K562 (cell line): ENCODE measurements at regions not wholly inside any gene's neighbourhood (a gene's known extent, or its start where the extent isn't known, plus 50 kb on each side); places are given as distances from the start of the nearest gene placed in this dataset.

Source experiments
- REST ChIP-seq, 2 experiments: fragments of 450-650 bp; formaldehyde crosslinking in 1 of 2; IDR thresholded peaks; 2 replicates each; pipeline versions ENCODE4 v1.4.0 to v1.6.1; 2014 to 2020; ENCODE audit warnings: mild to moderate bottlenecking in 2 of 2, borderline replicate concordance in 1 of 2, low read depth in 1 of 2
- RFX5 ChIP-seq: IDR thresholded peaks from 2 replicates; pipeline ENCODE4 v1.6.1; 2011; ENCODE audit warnings: low read depth, mild to moderate bottlenecking, improper control_type of control experiment, low read length
- ZNF644 ChIP-seq: fragments of 200-800 bp; sonication (Bioruptor generic); IDR thresholded peaks from 2 replicates; pipeline ENCODE4 v1.6.1; 2016; ENCODE audit warnings: low read depth, missing genetic modification characterization, missing compliant biosample characterization

- TF ChIP-seq RFX5, result no peak
- no peak for TF ChIP-seq ZNF644 (tag)
- TF ChIP-seq REST (IDR thresholded peaks at IDR 0.05; ENCODE audit: borderline replicate concordance), result no peak
- no peak for TF ChIP-seq REST (CRISPR knock-in tag; IDR thresholded peaks at IDR 0.05; ENCODE audit: low read depth)
Measured at GRCh38 chr9:12612211-12612770, 80.9 kb upstream of the TYRP1 start.
